HCT116 (cell line): ENCODE measurements at regions not wholly inside any gene's neighbourhood (a gene's known extent, or its start where the extent isn't known, plus 50 kb on each side); places are given as distances from the start of the nearest gene placed in this dataset.
A peak's percentile ranks its signal among the peaks of the same experiment; 100 is the strongest.

Source experiments
- ATAC-seq: fragments of 200-7000 bp; cut with Tn5 transposase; 2 replicates; pipeline ENCODE4 v1.9.1; 2020; ENCODE audit warnings: mild to moderate bottlenecking, moderate library complexity
- BruUV-seq: library from RNA; stranded (reverse); fragments of 400-500 nt; replicated peaks from 2 replicates; lab custom pipeline; 2021; lab: Mats Ljungman, UMichigan
- CTCF ChIA-PET: fragments of 300-600 bp; sonication (Branson Sonifier 250); formaldehyde crosslinking; loops from one replicate; lab custom pipeline; 2021; ENCODE audit warnings: antibody characterized with exemption; lab: Charles Lee
- POLR2A ChIA-PET: fragments of 300-600, 350-600 bp; sonication (Branson Sonifier 250); formaldehyde crosslinking; loops from one replicate; lab custom pipeline; 2021; ENCODE audit warnings: antibody characterized with exemption; lab: Charles Lee
- RAD21 ChIA-PET, 2 experiments: fragments of 300-600 bp; sonication (Branson Sonifier 250); formaldehyde crosslinking; loops; one replicate each; lab custom pipeline; 2023; ENCODE audit warnings: low total read pairs in 2 of 2; ENCODE audit not compliant: uncharacterized antibody in 2 of 2, unreplicated experiment in 2 of 2, low non-redundant PET in 1 of 2; lab: Charles Lee
- DNase-seq: peaks from one replicate; pipeline ENCODE4 v3.0.0-alpha.2; 2010; ENCODE audit warnings: low read depth, low spot score
- H2AFZ ChIP-seq: fragments of 200-600 bp; shearing (Covaris generic), sonication (generic); 2 replicates; pipeline ENCODE4 v1.6.1; 2017; ENCODE audit warnings: low read depth, mixed run types, mixed read lengths, antibody characterized with exemption, low read length; ENCODE audit not compliant: poor library complexity, severe bottlenecking
- H3K27ac ChIP-seq: 2 replicates; pipeline ENCODE4 v1.5.1; 2012; ENCODE audit warnings: low read depth, low read length
- H3K27me3 ChIP-seq: fragments of 200-600 bp; sonication (generic); 2 replicates; pipeline ENCODE4 v1.6.1; 2016; ENCODE audit warnings: mixed run types, low read length, mixed read lengths; ENCODE audit not compliant: insufficient read depth
- H3K36me3 ChIP-seq, 2 experiments: fragments of 200-500 bp in 1 of 2; fragments of 200-600 bp in 1 of 2; sonication (Bioruptor generic) in 1 of 2; sonication (generic) in 1 of 2; 2 replicates each; pipeline versions ENCODE4 v1.5.1 to v1.6.1; 2014 to 2016; ENCODE audit warnings: low read length in 2 of 2, inconsistent platforms in 1 of 2, mixed read lengths in 1 of 2, mixed run types in 1 of 2; ENCODE audit not compliant: insufficient read depth in 2 of 2, control insufficient read depth in 1 of 2
- H3K4me1 ChIP-seq, 2 experiments: fragments of 200-600 bp in 1 of 2; sonication (generic) in 1 of 2; 2 replicates each; pipeline versions ENCODE4 v1.5.1 to v1.6.1; 2012 to 2017; ENCODE audit warnings: low read length in 2 of 2, inconsistent platforms in 1 of 2, mild to moderate bottlenecking in 1 of 2, mixed read lengths in 1 of 2, mixed run types in 1 of 2, moderate library complexity in 1 of 2; ENCODE audit not compliant: insufficient read depth in 2 of 2, control insufficient read depth in 1 of 2
- H3K4me2 ChIP-seq: fragments of 200-600 bp; sonication (generic); 2 replicates; pipeline ENCODE4 v1.6.1; 2017; ENCODE audit warnings: mixed run types, low read length, mixed read lengths
- H3K4me3 ChIP-seq, 2 experiments: fragments of 200-600 bp in 1 of 2; sonication (generic) in 1 of 2; replicated peaks in 1 of 2; 2 replicates each; pipeline ENCODE4 v1.5.1; 2011 to 2016; ENCODE audit warnings: low read length in 2 of 2, control low read depth in 1 of 2, low read depth in 1 of 2, mild to moderate bottlenecking in 1 of 2, mixed read lengths in 1 of 2, mixed run types in 1 of 2
- H3K79me2 ChIP-seq: fragments of 200-600 bp; sonication (generic); 2 replicates; pipeline ENCODE4 v1.6.1; 2017; ENCODE audit warnings: mild to moderate bottlenecking, mixed run types, low read length, moderate library complexity, mixed read lengths; ENCODE audit not compliant: insufficient read depth
- H3K9ac ChIP-seq: fragments of 200-600 bp; sonication (generic); 2 replicates; pipeline ENCODE4 v1.6.1; 2016; ENCODE audit warnings: low read length, mixed read lengths
- H3K9me2 ChIP-seq: fragments of 200-600 bp; sonication (generic), shearing (Covaris generic); 2 replicates; pipeline ENCODE4 v1.6.1; 2017; ENCODE audit warnings: mixed run types, mild to moderate bottlenecking, moderate library complexity; ENCODE audit not compliant: insufficient read depth
- H3K9me3 ChIP-seq, 2 experiments: fragments of 200-500 bp in 1 of 2; fragments of 200-600 bp in 1 of 2; sonication (Bioruptor generic) in 1 of 2; sonication (generic) in 1 of 2; 2 replicates each; pipeline ENCODE4 v1.6.1; 2014 to 2017; ENCODE audit warnings: low read length in 2 of 2, mixed read lengths in 2 of 2, inconsistent platforms in 1 of 2, low read depth in 1 of 2, mild to moderate bottlenecking in 1 of 2, mixed run types in 1 of 2, moderate library complexity in 1 of 2; ENCODE audit not compliant: control insufficient read depth in 1 of 2, insufficient read depth in 1 of 2
- H4K20me1 ChIP-seq: fragments of 200-600 bp; sonication (generic), shearing (Covaris generic); 2 replicates; pipeline ENCODE4 v1.6.1; 2017; ENCODE audit warnings: mixed run types, mild to moderate bottlenecking, moderate library complexity; ENCODE audit not compliant: insufficient read depth
- ATF3 ChIP-seq: IDR thresholded peaks from 2 replicates; pipeline ENCODE4 v1.6.1; 2012
- CBX3 ChIP-seq: IDR thresholded peaks from 2 replicates; pipeline ENCODE4 v1.6.1; 2012; ENCODE audit warnings: low read depth
- CEBPB ChIP-seq: IDR thresholded peaks from 2 replicates; pipeline ENCODE4 v1.6.1; 2012; ENCODE audit warnings: low read depth
- ELF1 ChIP-seq: IDR thresholded peaks from 2 replicates; pipeline ENCODE4 v1.6.1; 2012; ENCODE audit warnings: low read depth, borderline replicate concordance
- EZH2 ChIP-seq: fragments of 200-600 bp; sonication (generic); IDR thresholded peaks from 2 replicates; pipeline ENCODE4 v1.6.1; 2017; ENCODE audit warnings: antibody characterized with exemption, mixed run types
- EZH2phosphoT487 ChIP-seq: fragments of 200-600 bp; IDR thresholded peaks from 2 replicates; pipeline ENCODE4 v1.6.1; 2018; ENCODE audit warnings: antibody characterized with exemption, borderline replicate concordance
- MAX ChIP-seq: IDR thresholded peaks from 2 replicates; pipeline ENCODE4 v1.6.1; 2012
- POLR2A ChIP-seq: IDR thresholded peaks from 2 replicates; pipeline ENCODE4 v1.7.0; 2011; ENCODE audit warnings: borderline replicate concordance; ENCODE audit not compliant: insufficient read depth, insufficient read length; ENCODE audit errors: extremely low read depth
- POLR2AphosphoS5 ChIP-seq: IDR thresholded peaks from 2 replicates; pipeline ENCODE4 v1.6.1; 2011; ENCODE audit warnings: mild to moderate bottlenecking, low read depth, low read length, moderate library complexity
- RAD21 ChIP-seq: IDR thresholded peaks from 2 replicates; pipeline ENCODE4 v1.6.1; 2012; ENCODE audit warnings: low read depth, mild to moderate bottlenecking
- SP1 ChIP-seq: IDR thresholded peaks from 2 replicates; pipeline ENCODE4 v1.6.1; 2012; ENCODE audit warnings: low read depth
- SRF ChIP-seq: IDR thresholded peaks from 2 replicates; pipeline ENCODE4 v1.6.1; 2012; ENCODE audit warnings: low read depth
- ZBTB33 ChIP-seq: IDR thresholded peaks from 2 replicates; pipeline ENCODE4 v1.6.1; 2011; ENCODE audit warnings: mild to moderate bottlenecking, low read length, moderate library complexity; ENCODE audit not compliant: insufficient replicate concordance; ENCODE audit errors: extremely low read depth
- ZNF274 ChIP-seq: fragments of 200-500 bp; sonication (Bioruptor generic); IDR thresholded peaks from 2 replicates; pipeline ENCODE4 v1.6.1; 2014; ENCODE audit warnings: mild to moderate bottlenecking, low read depth, low read length, inconsistent platforms
- intact Hi-C: fragments of 100-400 bp; cut with micrococcal nuclease; formaldehyde crosslinking; loops from 2 replicates; pipeline ENCODE4 v1.10.0; 2022

GRCh38 chr11:46176421-46176820 lies 55.2 kb upstream of the PHF21A start:
- no peaks in the 10 kb centered on the region for H3K79me2 ChIP-seq
- ChIA-PET RAD21 (no interaction called here), POLR2A (no interaction called here), CTCF (no interaction called here)
- H3K4me1 ChIP-seq, result peaks cover 2 to 12% of the 10 kb centered on the region in 2 experiments; a peak in 3 of 4 replicates
- no peak overlapping the region for H2AFZ ChIP-seq
- H3K9me3 ChIP-seq, result no peaks in the 10 kb centered on the region
- intact Hi-C loops, result no loop called here
- no peaks in the 10 kb centered on the region for H3K36me3 ChIP-seq
- H3K9ac ChIP-seq, result no peak overlapping the region
- peak overlapping the region; percentile 16 for H3K4me2 ChIP-seq
- no peak for ATAC-seq
- no peaks in the 10 kb centered on the region for H3K27me3 ChIP-seq
- no TSS peak for BruUV-seq
- no peak overlapping the region for H3K27ac ChIP-seq
- H3K4me3 ChIP-seq, result no peak overlapping the region
- H4K20me1 ChIP-seq, result no peaks in the 10 kb centered on the region
- no peaks in the 10 kb centered on the region for H3K9me2 ChIP-seq
- 0 out of 2 replicates have a peak, but pooled peaks have one; percentile 22 for TF ChIP-seq SP1
- no peak for TF ChIP-seq POLR2A
- no peak for TF ChIP-seq EZH2
- TF ChIP-seq CBX3, result peak; percentile 11; the same call in 1 of the 2 replicates
- TF ChIP-seq MAX, result no peak
- no peak for DNase-seq

- H3K27ac ChIP-seq, result no peak overlapping the region
- peaks cover 2 to 12% of the 10 kb centered on the region in 2 experiments; a peak in 3 of 4 replicates for H3K4me1 ChIP-seq
- no peaks in the 10 kb centered on the region for H3K9me3 ChIP-seq
- ChIA-PET CTCF (no interaction called here), POLR2A (no interaction called here), RAD21 (no interaction called here)
- H4K20me1 ChIP-seq, result no peaks in the 10 kb centered on the region
- H3K4me3 ChIP-seq, result no peak overlapping the region
- no peaks in the 10 kb centered on the region for H3K79me2 ChIP-seq
- intact Hi-C loops, result no loop called here
- no peak for DNase-seq
- no peaks in the 10 kb centered on the region for H3K9me2 ChIP-seq
- no peak overlapping the region for H3K4me2 ChIP-seq
- BruUV-seq, result no TSS peak
- no peak overlapping the region for H3K9ac ChIP-seq
- no peak overlapping the region for H2AFZ ChIP-seq
- H3K27me3 ChIP-seq, result no peaks in the 10 kb centered on the region
- ATAC-seq, result no peak
- H3K36me3 ChIP-seq, result no peaks in the 10 kb centered on the region
- TF ChIP-seq ZNF274 (no peak), CEBPB (no peak), SRF (no peak), ZBTB33 (no peak), EZH2phosphoT487 (no peak), MAX (no peak), POLR2AphosphoS5 (no peak), ATF3 (no peak), CBX3 (no peak), EZH2 (no peak), ELF1 (no peak), RAD21 (no peak), SP1 (no peak)
Measured at GRCh38 chr11:46175401-46176002, 54.2 kb upstream of the PHF21A start.
